Thoracic aorta (tissue), 2 donors: ENCODE measurements at regions not wholly inside any gene's neighbourhood (a gene's known extent, or its start where the extent isn't known, plus 50 kb on each side); places are given as distances from the start of the nearest gene placed in this dataset.

ENCODE experiments used
- ATAC-seq: fragments of 150-250 bp; one replicate; pipeline ENCODE4 v1.8.0; 2017; ENCODE audit warnings: low read depth; ENCODE audit not compliant: insufficient number of reproducible peaks, low FRiP score
- DNase-seq: peaks from one replicate; pipeline ENCODE4 v3.0.0-alpha.2; 2020; ENCODE audit warnings: low spot score
- H3K27ac ChIP-seq, 2 donors: fragments of 200-600 bp; sonication (generic); 1 replicate in 1 of 2; 2 replicates in 1 of 2; pipeline ENCODE4 v1.5.1; 2016; ENCODE audit warnings: mild to moderate bottlenecking in 2 of 2, moderate library complexity in 2 of 2
- H3K27me3 ChIP-seq: fragments of 200-600 bp; sonication (generic); replicated peaks from 2 replicates; pipeline ENCODE4 v1.6.0; 2016; ENCODE audit warnings: mild to moderate bottlenecking; ENCODE audit not compliant: insufficient read depth
- H3K36me3 ChIP-seq: fragments of 200-600 bp; sonication (generic); one replicate; pipeline ENCODE4 v1.5.1; 2016
- H3K4me1 ChIP-seq, 2 donors: fragments of 200-600 bp; sonication (generic); 1 replicate in 1 of 2; 2 replicates in 1 of 2; pipeline versions ENCODE4 v1.5.1 to v1.6.0; 2016; ENCODE audit warnings: low read depth in 2 of 2, mild to moderate bottlenecking in 1 of 2; ENCODE audit not compliant: control insufficient read depth in 1 of 2
- H3K4me3 ChIP-seq: fragments of 200-600 bp; sonication (generic); 2 replicates; pipeline ENCODE4 v1.5.1; 2016; ENCODE audit warnings: mild to moderate bottlenecking
- H3K9me3 ChIP-seq: fragments of 200-600 bp; sonication (generic); 2 replicates; pipeline ENCODE4 v1.5.1; 2016
- CTCF ChIP-seq: fragments of 200-600 bp; sonication (generic); IDR thresholded peaks from one replicate; pipeline ENCODE4 v1.5.1; 2019; ENCODE audit warnings: antibody characterized with exemption

GRCh38 chr5:136811551-136811950 is 446.2 kb upstream of the TRPC7 start:
- no peak for ATAC-seq
- no peak overlapping the region for H3K27ac ChIP-seq

GRCh38 chr5:136811086-136811485 is 445.7 kb upstream of the TRPC7 start:
- no peaks in the 10 kb centered on the region for H3K4me1 ChIP-seq
- no peaks in the 10 kb centered on the region for H3K27me3 ChIP-seq
- no peaks in the 10 kb centered on the region for H3K36me3 ChIP-seq
- no peaks in the 10 kb centered on the region for H3K9me3 ChIP-seq
- no peak for DNase-seq
- H3K4me3 ChIP-seq: no peak overlapping the region
- no peak for ATAC-seq
- no peak for TF ChIP-seq CTCF
- H3K27ac ChIP-seq: no peak overlapping the region

More at GRCh38 chr5:136811551-136811950, 446.2 kb upstream of the TRPC7 start:
- Histone ChIP-seq H3K4me1 (no peaks in the 10 kb centered on the region), H3K4me3 (no peak overlapping the region), H3K27me3 (no peaks in the 10 kb centered on the region), H3K36me3 (no peaks in the 10 kb centered on the region), H3K9me3 (no peaks in the 10 kb centered on the region)
- DNase-seq: no peak
- TF ChIP-seq CTCF: no peak

GRCh38 chr5:136810261-136810801 is 445.0 kb upstream of the TRPC7 start:
- no peaks in the 10 kb centered on the region for H3K4me1 ChIP-seq
- no peak overlapping the region for H3K27ac ChIP-seq
- no peak for TF ChIP-seq CTCF
- DNase-seq (no peak), ATAC-seq (no peak)
- no peaks in the 10 kb centered on the region for H3K36me3 ChIP-seq
- H3K9me3 ChIP-seq: no peaks in the 10 kb centered on the region
- H3K4me3 ChIP-seq: no peak overlapping the region
- H3K27me3 ChIP-seq: no peaks in the 10 kb centered on the region

- Histone ChIP-seq H3K4me1 (no peaks in the 10 kb centered on the region), H3K27me3 (no peaks in the 10 kb centered on the region), H3K36me3 (no peaks in the 10 kb centered on the region), H3K4me3 (no peak overlapping the region), H3K9me3 (no peaks in the 10 kb centered on the region), H3K27ac (no peak overlapping the region)
- no peak for TF ChIP-seq CTCF
- ATAC-seq: no peak
- DNase-seq: no peak
Observed at GRCh38 chr5:136809382-136809781, 444.0 kb upstream of the TRPC7 start.

GRCh38 chr5:136808756-136809155 is 443.4 kb upstream of the TRPC7 start:
- Histone ChIP-seq H3K27ac (no peak overlapping the region), H3K9me3 (no peaks in the 10 kb centered on the region), H3K4me3 (no peak overlapping the region), H3K4me1 (no peaks in the 10 kb centered on the region), H3K27me3 (no peaks in the 10 kb centered on the region), H3K36me3 (no peaks in the 10 kb centered on the region)
- ATAC-seq (no peak), DNase-seq (no peak)
- no peak for TF ChIP-seq CTCF
